DOHH2 (cell line): ENCODE measurements at regions not wholly inside any gene's neighbourhood (a gene's known extent, or its start where the extent isn't known, plus 50 kb on each side); places are given as distances from the start of the nearest gene placed in this dataset.

Source experiments
- H3F3A ChIP-seq: fragments of 200-600 bp; sonication (generic), shearing (Covaris generic); 2 replicates; pipeline ENCODE4 v1.6.0; 2016; ENCODE audit warnings: antibody characterized with exemption, mild to moderate bottlenecking; ENCODE audit not compliant: control insufficient read depth, insufficient read depth
- H3K27ac ChIP-seq: fragments of 200-600 bp; sonication (generic); 2 replicates; pipeline ENCODE4 v1.5.1; 2014; ENCODE audit warnings: low read depth, mild to moderate bottlenecking, low read length, moderate library complexity
- H3K27me3 ChIP-seq: fragments of 200-600 bp; sonication (generic); 2 replicates; pipeline ENCODE4 v1.6.1; 2014; ENCODE audit warnings: mild to moderate bottlenecking, low read length, mixed read lengths; ENCODE audit not compliant: control insufficient read depth
- H3K36me3 ChIP-seq: fragments of 200-600 bp; sonication (generic); 2 replicates; pipeline ENCODE4 v1.6.1; 2014; ENCODE audit warnings: mild to moderate bottlenecking, low read length, moderate library complexity, mixed read lengths; ENCODE audit not compliant: control insufficient read depth
- H3K4me1 ChIP-seq: fragments of 200-600 bp; sonication (generic); 2 replicates; pipeline ENCODE4 v1.6.1; 2014; ENCODE audit warnings: mild to moderate bottlenecking, low read length, mixed read lengths; ENCODE audit not compliant: control insufficient read depth
- H3K4me2 ChIP-seq: fragments of 200-600 bp; sonication (generic); 2 replicates; pipeline ENCODE4 v1.6.0; 2014; ENCODE audit warnings: mild to moderate bottlenecking, low read length, moderate library complexity
- H3K4me3 ChIP-seq: fragments of 200-600 bp; sonication (generic); 2 replicates; pipeline ENCODE4 v1.5.1; 2014; ENCODE audit warnings: mild to moderate bottlenecking, low read length, mixed read lengths
- H3K79me2 ChIP-seq: fragments of 200-600 bp; sonication (generic); 2 replicates; pipeline ENCODE4 v1.6.1; 2014; ENCODE audit warnings: mild to moderate bottlenecking, low read length, mixed read lengths; ENCODE audit not compliant: control insufficient read depth
- H3K9me2 ChIP-seq: fragments of 200-600 bp; sonication (generic); replicated peaks from 2 replicates; pipeline ENCODE4 v1.6.1; 2014; ENCODE audit warnings: mild to moderate bottlenecking, low read length, mixed read lengths; ENCODE audit not compliant: control insufficient read depth
- H3K9me3 ChIP-seq: fragments of 200-600 bp; sonication (generic); 2 replicates; pipeline ENCODE4 v1.6.1; 2014; ENCODE audit warnings: antibody characterized with exemption, low read length, mixed read lengths; ENCODE audit not compliant: control insufficient read depth, insufficient read depth
- H4K20me1 ChIP-seq: fragments of 200-600 bp; sonication (generic); 2 replicates; pipeline ENCODE4 v1.6.0; 2014; ENCODE audit warnings: low read depth, mild to moderate bottlenecking, antibody characterized with exemption, low read length, moderate library complexity; ENCODE audit not compliant: control insufficient read depth, insufficient read depth
- CTCF ChIP-seq: fragments of 200-600 bp; sonication (generic); IDR thresholded peaks from one replicate; pipeline ENCODE4 v1.5.1; 2014; ENCODE audit warnings: antibody characterized with exemption, mild to moderate bottlenecking, low read depth, low read length; ENCODE audit not compliant: poor library complexity, severe bottlenecking
- EZH2phosphoT487 ChIP-seq: fragments of 200-600 bp; sonication (generic); IDR thresholded peaks from 2 replicates; pipeline ENCODE4 v1.6.1; 2017; ENCODE audit warnings: borderline replicate concordance, mild to moderate bottlenecking, antibody characterized with exemption, low read length, moderate library complexity, mixed read lengths

- no peaks in the 10 kb centered on the region for H3F3A ChIP-seq
- no peaks in the 10 kb centered on the region for H3K79me2 ChIP-seq
- no peaks in the 10 kb centered on the region for H3K9me3 ChIP-seq
- no peak overlapping the region for H3K4me3 ChIP-seq
- H3K27me3 ChIP-seq = peaks cover 3% of the 10 kb centered on the region; the same call in 1 of the 2 replicates
- TF ChIP-seq CTCF = no peak
- H3K27ac ChIP-seq = no peak overlapping the region
- no peak overlapping the region for H3K4me2 ChIP-seq
- no peaks in the 10 kb centered on the region for H3K36me3 ChIP-seq
- no peaks in the 10 kb centered on the region for H3K4me1 ChIP-seq
- no peaks in the 10 kb centered on the region for H3K9me2 ChIP-seq
- no peaks in the 10 kb centered on the region for H4K20me1 ChIP-seq
Measured at GRCh38 chr1:61579802-61580201, 145.1 kb downstream of the TM2D1 start.

DNA sequence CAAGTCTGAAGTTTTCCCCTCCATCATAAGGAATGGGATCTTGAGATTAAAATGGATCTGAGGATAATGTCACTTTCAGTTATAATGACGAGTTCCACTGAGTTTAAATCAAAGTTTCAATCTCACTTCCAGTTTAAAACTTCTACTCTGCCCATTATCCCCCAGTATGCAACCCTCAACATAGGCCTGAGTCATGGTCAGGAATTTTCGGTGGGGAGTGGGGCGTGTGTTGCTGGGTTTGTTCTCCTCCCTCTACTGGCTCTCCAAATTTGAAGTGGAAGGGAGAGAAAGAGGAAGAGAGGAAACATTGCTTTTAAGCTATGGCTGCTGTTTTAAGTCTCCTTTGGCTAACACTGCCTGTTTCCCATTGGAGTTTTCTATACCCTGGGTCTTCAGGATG is 152.9 kb downstream of the TM2D1 start:
- no peaks in the 10 kb centered on the region for H3K4me1 ChIP-seq
- H3F3A ChIP-seq = no peaks in the 10 kb centered on the region
- H3K9me2 ChIP-seq = no peaks in the 10 kb centered on the region
- no peak overlapping the region for H3K4me3 ChIP-seq
- no peak for TF ChIP-seq CTCF
- no peak for TF ChIP-seq EZH2phosphoT487
- no peak overlapping the region for H3K27ac ChIP-seq
- H3K27me3 ChIP-seq = no peaks in the 10 kb centered on the region
- H3K9me3 ChIP-seq = peaks cover under 1% of the 10 kb centered on the region; the same call in 1 of the 2 replicates
- H3K4me2 ChIP-seq = no peak overlapping the region
- H3K79me2 ChIP-seq = no peaks in the 10 kb centered on the region
- H3K36me3 ChIP-seq = no peaks in the 10 kb centered on the region
- no peaks in the 10 kb centered on the region for H4K20me1 ChIP-seq

- peaks cover 9% of the 10 kb centered on the region; the same call in 1 of the 2 replicates for H3K9me3 ChIP-seq
- H3K36me3 ChIP-seq = no peaks in the 10 kb centered on the region
- H4K20me1 ChIP-seq = no peaks in the 10 kb centered on the region
- H3F3A ChIP-seq = no peaks in the 10 kb centered on the region
- H3K79me2 ChIP-seq = no peaks in the 10 kb centered on the region
- no peak overlapping the region for H3K4me2 ChIP-seq
- no peak overlapping the region for H3K4me3 ChIP-seq
- no peak for TF ChIP-seq EZH2phosphoT487
- no peaks in the 10 kb centered on the region for H3K27me3 ChIP-seq
- H3K4me1 ChIP-seq = no peaks in the 10 kb centered on the region
- no peak overlapping the region for H3K27ac ChIP-seq
- no peaks in the 10 kb centered on the region for H3K9me2 ChIP-seq
Measured at GRCh38 chr1:61570191-61570590, 154.8 kb downstream of the TM2D1 start.

GRCh38 chr1:61569303-61569621 is 155.7 kb downstream of the TM2D1 start:
- no peak overlapping the region for H3K27ac ChIP-seq

More at GRCh38 chr1:61569303-61569621, 155.7 kb downstream of the TM2D1 start:
- H3K9me3 ChIP-seq = peaks cover 9% of the 10 kb centered on the region; the same call in 1 of the 2 replicates
- no peaks in the 10 kb centered on the region for H3F3A ChIP-seq
- TF ChIP-seq CTCF (no peak), EZH2phosphoT487 (no peak)
- no peaks in the 10 kb centered on the region for H3K9me2 ChIP-seq
- no peaks in the 10 kb centered on the region for H3K36me3 ChIP-seq
- H3K4me3 ChIP-seq = no peak overlapping the region
- H3K79me2 ChIP-seq = no peaks in the 10 kb centered on the region
- no peaks in the 10 kb centered on the region for H3K4me1 ChIP-seq
- no peaks in the 10 kb centered on the region for H3K27me3 ChIP-seq
- no peaks in the 10 kb centered on the region for H4K20me1 ChIP-seq
- no peak overlapping the region for H3K4me2 ChIP-seq
